Brain microvascular endothelial cell (primary cell): ENCODE measurements at regions not wholly inside any gene's neighbourhood (a gene's known extent, or its start where the extent isn't known, plus 50 kb on each side); places are given as distances from the start of the nearest gene placed in this dataset.

Source experiments
- DNase-seq: peaks from one replicate; pipeline ENCODE4 v3.0.0-alpha.2; 2020
- H3K27ac ChIP-seq: fragments of 250-450 bp; sonication (Bioruptor Pico); 2 replicates; pipeline ENCODE4 v1.5.1; 2020; ENCODE audit warnings: mild to moderate bottlenecking, moderate library complexity
- H3K27me3 ChIP-seq: fragments of 250-450 bp; sonication (Bioruptor Pico); replicated peaks from 2 replicates; pipeline ENCODE4 v1.5.1; 2020; ENCODE audit warnings: mild to moderate bottlenecking
- H3K36me3 ChIP-seq: fragments of 250-450 bp; sonication (Bioruptor Pico); replicated peaks from 2 replicates; pipeline ENCODE4 v1.5.1; 2020; ENCODE audit warnings: mild to moderate bottlenecking
- H3K4me3 ChIP-seq: 2 replicates; pipeline ENCODE4 v1.5.1; 2011; ENCODE audit warnings: low read depth, mild to moderate bottlenecking, control low read depth, low read length, moderate library complexity
- in situ Hi-C: cut with HindIII; loops from 2 replicates; pipeline ENCODE4 v1.10.0; 2017; ENCODE audit warnings: low sequenced_read_pairs, low pct_ligation_motif_present
- TF ChIP-seq, protein P1 (sequence below): IDR thresholded peaks from 2 replicates; pipeline ENCODE4 v1.5.1; 2011; ENCODE audit warnings: low read depth, mild to moderate bottlenecking, moderate library complexity, low read length, control low read depth, inconsistent platforms; ENCODE audit errors: missing control alignments

DNA sequence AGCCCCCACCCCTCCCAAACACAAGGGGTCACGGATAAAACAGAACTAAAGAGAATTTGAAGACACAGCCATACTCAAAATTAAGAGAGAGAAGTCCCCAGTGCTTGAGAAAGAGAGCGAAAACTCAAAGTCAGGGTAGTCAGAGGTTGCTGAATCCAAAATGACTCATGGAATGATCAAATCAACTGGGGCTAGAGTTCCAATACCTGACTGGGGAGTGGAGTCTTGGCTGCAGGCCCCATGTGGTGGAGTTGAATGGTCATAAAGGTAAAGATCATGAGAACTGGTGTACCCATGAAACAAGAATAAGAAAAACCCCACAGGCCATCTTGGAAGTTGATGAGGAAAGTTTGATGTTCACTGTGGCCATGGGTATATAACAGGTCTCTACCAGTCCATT, 84.5 kb upstream of the LRRN2 start:
- Histone ChIP-seq H3K27ac (no peak overlapping the region), H3K4me3 (no peak overlapping the region), H3K27me3 (peaks cover 5% of the 10 kb centered on the region), H3K36me3 (no peaks in the 10 kb centered on the region)
- TF ChIP-seq, protein P1, sequence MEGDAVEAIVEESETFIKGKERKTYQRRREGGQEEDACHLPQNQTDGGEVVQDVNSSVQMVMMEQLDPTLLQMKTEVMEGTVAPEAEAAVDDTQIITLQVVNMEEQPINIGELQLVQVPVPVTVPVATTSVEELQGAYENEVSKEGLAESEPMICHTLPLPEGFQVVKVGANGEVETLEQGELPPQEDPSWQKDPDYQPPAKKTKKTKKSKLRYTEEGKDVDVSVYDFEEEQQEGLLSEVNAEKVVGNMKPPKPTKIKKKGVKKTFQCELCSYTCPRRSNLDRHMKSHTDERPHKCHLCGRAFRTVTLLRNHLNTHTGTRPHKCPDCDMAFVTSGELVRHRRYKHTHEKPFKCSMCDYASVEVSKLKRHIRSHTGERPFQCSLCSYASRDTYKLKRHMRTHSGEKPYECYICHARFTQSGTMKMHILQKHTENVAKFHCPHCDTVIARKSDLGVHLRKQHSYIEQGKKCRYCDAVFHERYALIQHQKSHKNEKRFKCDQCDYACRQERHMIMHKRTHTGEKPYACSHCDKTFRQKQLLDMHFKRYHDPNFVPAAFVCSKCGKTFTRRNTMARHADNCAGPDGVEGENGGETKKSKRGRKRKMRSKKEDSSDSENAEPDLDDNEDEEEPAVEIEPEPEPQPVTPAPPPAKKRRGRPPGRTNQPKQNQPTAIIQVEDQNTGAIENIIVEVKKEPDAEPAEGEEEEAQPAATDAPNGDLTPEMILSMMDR = no peak
- DNase-seq = no peak
- in situ Hi-C loops = no loop called here

DNA sequence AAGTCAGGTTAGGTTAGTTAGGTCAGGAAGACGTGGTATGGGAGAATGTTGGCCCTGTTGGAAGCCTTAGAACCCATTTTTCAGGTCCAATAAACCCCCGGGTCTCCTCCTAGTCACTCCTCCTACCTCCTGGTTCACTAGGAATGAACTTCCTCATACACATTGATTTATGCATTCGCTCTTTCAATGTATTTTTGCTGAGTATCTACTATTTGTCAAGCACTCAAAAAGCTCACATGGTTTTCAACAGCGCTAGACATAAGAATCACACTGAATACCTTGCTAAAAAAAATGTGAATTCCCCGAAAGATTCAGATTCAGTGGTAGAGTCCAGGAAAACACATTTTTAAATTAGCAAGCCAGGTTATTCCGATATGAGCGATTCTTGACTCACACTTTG, 85.8 kb upstream of the LRRN2 start:
- Histone ChIP-seq H3K36me3 (no peaks in the 10 kb centered on the region), H3K27ac (no peak overlapping the region), H3K27me3 (no peaks in the 10 kb centered on the region), H3K4me3 (no peak overlapping the region)
- no peak for DNase-seq
- TF ChIP-seq, protein P1 = no peak
- in situ Hi-C loops = no loop called here

DNA sequence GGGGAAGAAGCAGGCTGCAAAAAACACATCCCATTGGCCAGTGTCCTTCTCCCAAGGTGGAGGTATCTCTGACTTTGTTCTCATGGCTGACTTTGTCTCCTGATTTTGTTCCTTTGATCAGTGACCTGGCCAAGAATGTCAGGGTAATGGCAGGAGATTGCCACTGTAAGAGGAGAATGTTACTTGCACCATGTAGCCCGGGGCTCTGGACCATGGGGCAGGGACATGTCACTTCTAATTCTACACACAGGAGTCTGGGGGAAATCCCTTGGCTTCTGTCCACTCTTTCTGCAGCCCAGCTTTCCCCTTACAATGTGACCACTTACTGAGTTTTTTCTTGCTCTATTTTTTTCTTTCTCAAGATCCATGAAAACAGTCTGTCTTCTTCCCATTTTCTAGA, 87.7 kb upstream of the LRRN2 start:
- TF ChIP-seq, protein P1 = no peak
- no peaks in the 10 kb centered on the region for H3K27me3 ChIP-seq
- no peaks in the 10 kb centered on the region for H3K36me3 ChIP-seq
- no peak for DNase-seq
- H3K4me3 ChIP-seq = no peak overlapping the region
- in situ Hi-C loops = no loop called here
- H3K27ac ChIP-seq = no peak overlapping the region

DNA sequence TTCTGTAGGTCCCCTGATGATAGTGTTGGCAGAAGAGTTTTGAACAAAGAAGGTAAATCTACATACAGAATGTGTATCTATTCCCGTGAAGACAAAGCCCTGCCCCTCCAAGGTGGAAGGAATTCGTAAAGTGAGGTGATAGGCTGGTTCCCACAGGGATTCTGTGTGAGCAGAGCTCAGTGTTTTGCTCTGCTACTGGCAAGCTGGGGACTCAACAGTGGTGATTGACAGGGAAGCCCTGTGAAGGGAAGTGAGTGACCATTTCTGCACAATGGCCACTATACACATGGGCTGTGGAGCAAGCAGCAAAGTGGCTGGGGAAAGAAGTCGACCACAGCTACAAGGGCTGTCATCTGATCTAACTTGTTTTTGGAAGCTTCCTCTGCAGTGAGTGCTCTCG, 90.0 kb upstream of the LRRN2 start:
- TF ChIP-seq, protein P1 = no peak
- H3K4me3 ChIP-seq = no peak overlapping the region
- in situ Hi-C loops = no loop called here
- H3K27me3 ChIP-seq = no peaks in the 10 kb centered on the region
- DNase-seq = no peak
- H3K36me3 ChIP-seq = no peaks in the 10 kb centered on the region
- no peak overlapping the region for H3K27ac ChIP-seq

DNA sequence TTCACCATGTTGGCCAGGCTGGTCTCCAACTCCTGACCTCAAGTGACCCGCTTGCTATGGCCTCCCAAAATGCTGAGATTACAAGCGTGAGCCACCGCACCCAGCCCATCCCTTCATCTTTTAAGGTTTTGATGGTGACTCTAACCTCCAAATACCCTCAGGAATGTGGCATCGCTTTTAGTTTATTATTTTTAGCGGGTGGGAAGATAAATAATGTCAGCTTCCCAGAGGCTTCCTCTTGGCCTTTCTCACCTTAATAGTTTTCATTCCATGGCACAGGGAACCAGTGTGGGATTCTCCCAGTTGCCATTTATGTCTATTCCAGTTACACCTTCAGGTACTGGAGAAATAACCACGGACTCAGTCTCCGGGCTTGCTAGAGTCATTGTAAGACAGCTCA, 92.1 kb upstream of the LRRN2 start:
- no peak for DNase-seq
- Histone ChIP-seq H3K27me3 (no peaks in the 10 kb centered on the region), H3K4me3 (no peak overlapping the region), H3K27ac (no peak overlapping the region), H3K36me3 (no peaks in the 10 kb centered on the region)
- TF ChIP-seq, protein P1 = no peak
- in situ Hi-C loops = no loop called here

DNA sequence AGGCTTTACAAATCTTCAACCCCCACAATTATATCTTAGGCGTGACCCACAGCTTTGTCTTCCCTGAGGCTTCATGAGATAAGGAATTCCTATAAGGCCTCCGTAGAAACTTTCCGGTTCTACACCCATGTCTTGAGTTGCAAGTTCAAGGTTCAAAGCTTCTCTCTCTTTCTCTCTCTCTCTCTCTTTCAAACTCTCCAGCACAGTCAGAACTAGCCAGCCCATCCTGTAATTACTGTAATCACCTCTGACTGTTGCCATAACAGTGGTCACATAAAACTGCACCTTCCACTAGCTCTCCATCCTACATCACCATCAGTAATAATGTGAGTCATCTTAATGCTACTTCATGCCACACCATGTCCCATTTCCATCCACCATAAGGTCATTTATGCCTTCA, 90.0 kb upstream of the NFASC start:
- DNase-seq = no peak
- H3K4me3 ChIP-seq = no peak overlapping the region
- TF ChIP-seq, protein P1 = no peak
- no peaks in the 10 kb centered on the region for H3K36me3 ChIP-seq
- no peak overlapping the region for H3K27ac ChIP-seq
- in situ Hi-C loops = no loop called here
- no peaks in the 10 kb centered on the region for H3K27me3 ChIP-seq
